MCF 10A (cell line): ENCODE measurements at regions not wholly inside any gene's neighbourhood (a gene's known extent, or its start where the extent isn't known, plus 50 kb on each side); places are given as distances from the start of the nearest gene placed in this dataset.

Source experiments
- BruUV-seq: library from RNA; stranded (reverse); fragments of 400-500 nt; replicated peaks from 2 replicates; lab custom pipeline; 2021; lab: Mats Ljungman, UMichigan
- CTCF ChIA-PET: fragments of 300-600 bp; sonication (Branson Sonifier 250); formaldehyde crosslinking; extraction: SDS; loops from one replicate; lab custom pipeline; 2021; ENCODE audit warnings: antibody characterized with exemption, inconsistent platforms; lab: Yijun Ruan, JAX
- POLR2A ChIA-PET: fragments of 300-600, 350-650 bp; sonication (Branson Sonifier 250); formaldehyde crosslinking; extraction: SDS; loops from one replicate; lab custom pipeline; 2020; ENCODE audit warnings: antibody characterized with exemption, inconsistent platforms; lab: Yijun Ruan, JAX
- DNase-seq: peaks from one replicate; pipeline ENCODE4 v3.0.0-alpha.2; 2018; ENCODE audit not compliant: unreplicated experiment
- H3K27ac Mint-ChIP-seq: one replicate; pipeline ENCODE4 v1.8.0; 2022; ENCODE audit warnings: mild to moderate bottlenecking, low read depth, mixed read lengths; ENCODE audit not compliant: unreplicated experiment
- H3K27me3 Mint-ChIP-seq: one replicate; pipeline ENCODE4 v1.8.0; 2022; ENCODE audit warnings: mixed read lengths; ENCODE audit not compliant: insufficient read depth, unreplicated experiment
- H3K36me3 Mint-ChIP-seq: one replicate; pipeline ENCODE4 v1.8.0; 2022; ENCODE audit warnings: mild to moderate bottlenecking, moderate library complexity, mixed read lengths; ENCODE audit not compliant: insufficient read depth, unreplicated experiment
- H3K4me1 Mint-ChIP-seq: one replicate; pipeline ENCODE4 v1.8.0; 2022; ENCODE audit warnings: mixed read lengths; ENCODE audit not compliant: insufficient read depth, unreplicated experiment
- H3K4me3 Mint-ChIP-seq: one replicate; pipeline ENCODE4 v1.8.0; 2022; ENCODE audit warnings: mild to moderate bottlenecking, moderate library complexity, mixed read lengths; ENCODE audit not compliant: unreplicated experiment
- H3K9me3 Mint-ChIP-seq: one replicate; pipeline ENCODE4 v1.8.0; 2022; ENCODE audit warnings: mixed read lengths; ENCODE audit not compliant: unreplicated experiment
- CTCF ChIP-seq: fragments of 200-600 bp; IDR thresholded peaks from one replicate; pipeline ENCODE4 v1.8.0; 2022; ENCODE audit warnings: antibody characterized with exemption, mild to moderate bottlenecking; ENCODE audit not compliant: unreplicated experiment
- intact Hi-C: fragments of 100-400 bp; cut with micrococcal nuclease; formaldehyde crosslinking; loops from 2 replicates; pipeline ENCODE4 v1.14.1; 2022

- Mint-ChIP-seq H3K27me3 (no peaks in the 10 kb centered on the region), H3K27ac (no peak overlapping the region), H3K4me3 (no peak overlapping the region), H3K36me3 (no peaks in the 10 kb centered on the region), H3K4me1 (no peaks in the 10 kb centered on the region), H3K9me3 (peaks cover 13% of the 10 kb centered on the region)
- ChIA-PET POLR2A (no interaction called here), CTCF (interaction anchor here (0.6 kb wide), 1 partner anchor 83 kb away, joined by 3 read pairs; no protein-coding TSS in a partner anchor)
- peak; percentile 13 for DNase-seq
- intact Hi-C loops: no loop called here
- no TSS peak for BruUV-seq
- no peak for TF ChIP-seq CTCF
Observed at GRCh38 chrX:8090482-8090881, 80.6 kb downstream of the VCX2 start.

GRCh38 chrX:8089141-8089540, 81.9 kb downstream of the VCX2 start:
- Mint-ChIP-seq H3K27me3 (no peaks in the 10 kb centered on the region), H3K36me3 (no peaks in the 10 kb centered on the region), H3K9me3 (peaks cover 13% of the 10 kb centered on the region), H3K4me1 (no peaks in the 10 kb centered on the region), H3K4me3 (no peak overlapping the region), H3K27ac (no peak overlapping the region)
- peak; percentile 2 for DNase-seq
- no peak for TF ChIP-seq CTCF
- POLR2A ChIA-PET: interaction anchor here (1.0 kb wide), 1 partner anchor 56 kb away, joined by 4 read pairs; no protein-coding TSS in a partner anchor
- BruUV-seq: no TSS peak
- CTCF ChIA-PET: no interaction called here
- intact Hi-C loops: no loop called here

GRCh38 chrX:8084006-8084405, 87.1 kb downstream of the VCX2 start:
- POLR2A ChIA-PET: no interaction called here
- Mint-ChIP-seq H3K36me3 (no peaks in the 10 kb centered on the region), H3K4me3 (no peak overlapping the region), H3K4me1 (no peaks in the 10 kb centered on the region), H3K27ac (no peak overlapping the region), H3K9me3 (peaks cover 10% of the 10 kb centered on the region), H3K27me3 (no peaks in the 10 kb centered on the region)
- TF ChIP-seq CTCF: no peak
- CTCF ChIA-PET: no interaction called here
- no TSS peak for BruUV-seq
- intact Hi-C loops: no loop called here
- peak; percentile 65 for DNase-seq

- DNase-seq: no peak
- H3K9me3 Mint-ChIP-seq: peaks cover 10% of the 10 kb centered on the region
- H3K4me1 Mint-ChIP-seq: no peaks in the 10 kb centered on the region
- intact Hi-C loops: no loop called here
- no peak overlapping the region for H3K4me3 Mint-ChIP-seq
- BruUV-seq: no TSS peak
- TF ChIP-seq CTCF: no peak
- no peaks in the 10 kb centered on the region for H3K27me3 Mint-ChIP-seq
- H3K27ac Mint-ChIP-seq: no peak overlapping the region
- no peaks in the 10 kb centered on the region for H3K36me3 Mint-ChIP-seq
- ChIA-PET CTCF (no interaction called here), POLR2A (no interaction called here)
Observed at GRCh38 chrX:8083286-8083685, 87.8 kb downstream of the VCX2 start.
